SK-N-SH (cell line): ENCODE measurements at regions not wholly inside any gene's neighbourhood (a gene's known extent, or its start where the extent isn't known, plus 50 kb on each side); places are given as distances from the start of the nearest gene placed in this dataset.

ENCODE experiments used
- CHD2 ChIP-seq: fragments of 150-350 bp; IDR thresholded peaks from 2 replicates; pipeline ENCODE4 v1.6.1; 2018; ENCODE audit warnings: low read length; ENCODE audit not compliant: partially characterized antibody
- ELF1 ChIP-seq: IDR thresholded peaks from 2 replicates; pipeline ENCODE4 v1.4.0; 2012
- EZH2phosphoT487 ChIP-seq: fragments of 200-600 bp; sonication (generic); IDR thresholded peaks from 2 replicates; pipeline ENCODE4 v1.6.1; 2017; ENCODE audit warnings: low read depth, mixed run types, mild to moderate bottlenecking, antibody characterized with exemption, moderate library complexity, borderline replicate concordance
- FOXJ3 ChIP-seq: sonication (generic); formaldehyde crosslinking; IDR thresholded peaks from 2 replicates; pipeline ENCODE4 v1.5.1; 2020; ENCODE audit warnings: mild to moderate bottlenecking, missing genetic modification reagents
- NFIC ChIP-seq: IDR thresholded peaks from 2 replicates; pipeline ENCODE4 v1.4.0; 2012; ENCODE audit warnings: borderline replicate concordance
- NRF1 ChIP-seq: IDR thresholded peaks from 2 replicates; pipeline ENCODE4 v1.6.1; 2012; ENCODE audit warnings: low read depth, mild to moderate bottlenecking, low read length
- POLR2AphosphoS5 ChIP-seq: IDR thresholded peaks from 2 replicates; pipeline ENCODE4 v1.6.1; 2012; ENCODE audit warnings: low read depth, low read length
- RXRA ChIP-seq: IDR thresholded peaks from 2 replicates; pipeline ENCODE4 v1.4.0; 2012; ENCODE audit warnings: low read depth, mild to moderate bottlenecking, borderline replicate concordance
- TAF1 ChIP-seq: IDR thresholded peaks from 2 replicates; pipeline ENCODE4 v1.6.1; 2012; ENCODE audit warnings: low read depth, mild to moderate bottlenecking, low read length, moderate library complexity, borderline replicate concordance
- TF ChIP-seq, protein P1 (sequence below): fragments of 200-600 bp; sonication (generic); IDR thresholded peaks from 2 replicates; pipeline ENCODE4 v1.6.1; 2017; ENCODE audit warnings: antibody characterized with exemption, mild to moderate bottlenecking, moderate library complexity
- TF ChIP-seq, protein P2 (sequence below): IDR thresholded peaks from 2 replicates; pipeline ENCODE4 v1.6.1; 2012; ENCODE audit warnings: mild to moderate bottlenecking, low read depth, low read length, moderate library complexity
- TF ChIP-seq, protein P3 (sequence below): fragments of 150-350 bp; IDR thresholded peaks from 2 replicates; pipeline ENCODE4 v1.6.1; 2017; ENCODE audit warnings: antibody characterized with exemption, low read length, low read depth, borderline replicate concordance
- TF ChIP-seq, protein P4 (sequence below): IDR thresholded peaks from 2 replicates; pipeline ENCODE4; 2012

DNA sequence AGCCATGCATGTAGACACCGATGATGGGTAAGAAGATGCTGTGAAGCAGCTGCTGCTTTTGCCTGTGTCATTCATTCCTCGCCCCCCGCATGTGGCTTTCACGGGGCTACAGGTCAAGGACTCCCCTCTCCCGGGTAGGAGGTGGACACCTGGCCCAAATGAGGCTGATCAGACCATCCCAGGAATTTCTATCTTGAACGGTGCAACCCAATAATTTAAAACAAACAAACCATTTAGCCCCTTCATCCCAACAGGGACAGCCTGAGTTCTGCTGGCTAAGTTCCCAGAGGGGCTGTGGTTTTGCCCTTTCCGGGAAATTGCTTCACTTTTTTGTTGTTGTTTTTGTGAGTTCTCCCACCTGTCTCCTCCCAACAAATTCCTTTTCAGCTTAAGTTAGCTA, 137.7 kb upstream of the CDH5 start:
- TF ChIP-seq, protein P1, sequence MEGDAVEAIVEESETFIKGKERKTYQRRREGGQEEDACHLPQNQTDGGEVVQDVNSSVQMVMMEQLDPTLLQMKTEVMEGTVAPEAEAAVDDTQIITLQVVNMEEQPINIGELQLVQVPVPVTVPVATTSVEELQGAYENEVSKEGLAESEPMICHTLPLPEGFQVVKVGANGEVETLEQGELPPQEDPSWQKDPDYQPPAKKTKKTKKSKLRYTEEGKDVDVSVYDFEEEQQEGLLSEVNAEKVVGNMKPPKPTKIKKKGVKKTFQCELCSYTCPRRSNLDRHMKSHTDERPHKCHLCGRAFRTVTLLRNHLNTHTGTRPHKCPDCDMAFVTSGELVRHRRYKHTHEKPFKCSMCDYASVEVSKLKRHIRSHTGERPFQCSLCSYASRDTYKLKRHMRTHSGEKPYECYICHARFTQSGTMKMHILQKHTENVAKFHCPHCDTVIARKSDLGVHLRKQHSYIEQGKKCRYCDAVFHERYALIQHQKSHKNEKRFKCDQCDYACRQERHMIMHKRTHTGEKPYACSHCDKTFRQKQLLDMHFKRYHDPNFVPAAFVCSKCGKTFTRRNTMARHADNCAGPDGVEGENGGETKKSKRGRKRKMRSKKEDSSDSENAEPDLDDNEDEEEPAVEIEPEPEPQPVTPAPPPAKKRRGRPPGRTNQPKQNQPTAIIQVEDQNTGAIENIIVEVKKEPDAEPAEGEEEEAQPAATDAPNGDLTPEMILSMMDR: no peak
- TF ChIP-seq POLR2AphosphoS5 (no peak), CHD2 (no peak), FOXJ3 (no peak), EZH2phosphoT487 (no peak), RXRA (no peak), ELF1 (no peak), NRF1 (no peak), TAF1 (no peak), NFIC (no peak)
- TF ChIP-seq, protein P2, sequence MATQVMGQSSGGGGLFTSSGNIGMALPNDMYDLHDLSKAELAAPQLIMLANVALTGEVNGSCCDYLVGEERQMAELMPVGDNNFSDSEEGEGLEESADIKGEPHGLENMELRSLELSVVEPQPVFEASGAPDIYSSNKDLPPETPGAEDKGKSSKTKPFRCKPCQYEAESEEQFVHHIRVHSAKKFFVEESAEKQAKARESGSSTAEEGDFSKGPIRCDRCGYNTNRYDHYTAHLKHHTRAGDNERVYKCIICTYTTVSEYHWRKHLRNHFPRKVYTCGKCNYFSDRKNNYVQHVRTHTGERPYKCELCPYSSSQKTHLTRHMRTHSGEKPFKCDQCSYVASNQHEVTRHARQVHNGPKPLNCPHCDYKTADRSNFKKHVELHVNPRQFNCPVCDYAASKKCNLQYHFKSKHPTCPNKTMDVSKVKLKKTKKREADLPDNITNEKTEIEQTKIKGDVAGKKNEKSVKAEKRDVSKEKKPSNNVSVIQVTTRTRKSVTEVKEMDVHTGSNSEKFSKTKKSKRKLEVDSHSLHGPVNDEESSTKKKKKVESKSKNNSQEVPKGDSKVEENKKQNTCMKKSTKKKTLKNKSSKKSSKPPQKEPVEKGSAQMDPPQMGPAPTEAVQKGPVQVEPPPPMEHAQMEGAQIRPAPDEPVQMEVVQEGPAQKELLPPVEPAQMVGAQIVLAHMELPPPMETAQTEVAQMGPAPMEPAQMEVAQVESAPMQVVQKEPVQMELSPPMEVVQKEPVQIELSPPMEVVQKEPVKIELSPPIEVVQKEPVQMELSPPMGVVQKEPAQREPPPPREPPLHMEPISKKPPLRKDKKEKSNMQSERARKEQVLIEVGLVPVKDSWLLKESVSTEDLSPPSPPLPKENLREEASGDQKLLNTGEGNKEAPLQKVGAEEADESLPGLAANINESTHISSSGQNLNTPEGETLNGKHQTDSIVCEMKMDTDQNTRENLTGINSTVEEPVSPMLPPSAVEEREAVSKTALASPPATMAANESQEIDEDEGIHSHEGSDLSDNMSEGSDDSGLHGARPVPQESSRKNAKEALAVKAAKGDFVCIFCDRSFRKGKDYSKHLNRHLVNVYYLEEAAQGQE: no peak
- TF ChIP-seq, protein P3, sequence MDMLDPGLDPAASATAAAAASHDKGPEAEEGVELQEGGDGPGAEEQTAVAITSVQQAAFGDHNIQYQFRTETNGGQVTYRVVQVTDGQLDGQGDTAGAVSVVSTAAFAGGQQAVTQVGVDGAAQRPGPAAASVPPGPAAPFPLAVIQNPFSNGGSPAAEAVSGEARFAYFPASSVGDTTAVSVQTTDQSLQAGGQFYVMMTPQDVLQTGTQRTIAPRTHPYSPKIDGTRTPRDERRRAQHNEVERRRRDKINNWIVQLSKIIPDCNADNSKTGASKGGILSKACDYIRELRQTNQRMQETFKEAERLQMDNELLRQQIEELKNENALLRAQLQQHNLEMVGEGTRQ: no peak
- TF ChIP-seq, protein P4, sequence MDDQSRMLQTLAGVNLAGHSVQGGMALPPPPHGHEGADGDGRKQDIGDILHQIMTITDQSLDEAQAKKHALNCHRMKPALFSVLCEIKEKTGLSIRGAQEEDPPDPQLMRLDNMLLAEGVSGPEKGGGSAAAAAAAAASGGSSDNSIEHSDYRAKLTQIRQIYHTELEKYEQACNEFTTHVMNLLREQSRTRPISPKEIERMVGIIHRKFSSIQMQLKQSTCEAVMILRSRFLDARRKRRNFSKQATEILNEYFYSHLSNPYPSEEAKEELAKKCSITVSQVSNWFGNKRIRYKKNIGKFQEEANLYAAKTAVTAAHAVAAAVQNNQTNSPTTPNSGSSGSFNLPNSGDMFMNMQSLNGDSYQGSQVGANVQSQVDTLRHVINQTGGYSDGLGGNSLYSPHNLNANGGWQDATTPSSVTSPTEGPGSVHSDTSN: no peak
